Transverse colon (tissue), 3 donors: ENCODE measurements at regions not wholly inside any gene's neighbourhood (a gene's known extent, or its start where the extent isn't known, plus 50 kb on each side); places are given as distances from the start of the nearest gene placed in this dataset.

Source experiments
- EP300 ChIP-seq: sonication (generic); formaldehyde crosslinking; IDR thresholded peaks from one replicate; pipeline ENCODE4 v1.6.1; 2017; ENCODE audit warnings: antibody characterized with exemption, low read depth
- POLR2A ChIP-seq: fragments of 450-650 bp; IDR thresholded peaks from one replicate; pipeline ENCODE4 v1.6.1; 2016; ENCODE audit warnings: antibody characterized with exemption, mild to moderate bottlenecking, moderate library complexity
- TF ChIP-seq, protein P1 (sequence below), 5 experiments: fragments of 200-600 bp in 3 of 5; fragments of 450-650 bp in 2 of 5; sonication (generic) in 3 of 5; IDR thresholded peaks; 1 replicate in 2 of 5; 2 replicates in 3 of 5; pipeline ENCODE4 v1.5.1; 2016 to 2017; ENCODE audit warnings: antibody characterized with exemption in 5 of 5, inconsistent platforms in 3 of 5, mild to moderate bottlenecking in 2 of 5, moderate library complexity in 1 of 5

DNA sequence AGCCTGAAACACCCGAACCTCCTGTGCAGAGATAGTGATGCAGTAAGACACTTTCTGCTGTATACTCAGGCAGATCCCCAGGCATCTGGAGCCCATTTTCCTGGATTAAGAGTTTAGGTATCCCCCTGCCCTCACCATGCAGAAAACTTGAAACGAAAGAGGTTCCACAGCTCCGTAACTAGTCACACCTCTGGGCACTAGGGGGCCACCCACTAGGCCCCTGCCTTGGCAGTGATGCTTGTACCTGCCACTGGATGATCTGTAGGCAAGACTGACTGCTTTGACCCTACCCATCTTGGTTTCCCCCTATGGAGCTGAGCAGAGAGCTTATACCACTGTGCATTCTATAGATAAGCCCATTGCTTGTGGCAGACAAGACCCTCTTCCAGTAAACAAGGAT lies 940.6 kb downstream of the PCDH19 start:
- TF ChIP-seq, protein P1, sequence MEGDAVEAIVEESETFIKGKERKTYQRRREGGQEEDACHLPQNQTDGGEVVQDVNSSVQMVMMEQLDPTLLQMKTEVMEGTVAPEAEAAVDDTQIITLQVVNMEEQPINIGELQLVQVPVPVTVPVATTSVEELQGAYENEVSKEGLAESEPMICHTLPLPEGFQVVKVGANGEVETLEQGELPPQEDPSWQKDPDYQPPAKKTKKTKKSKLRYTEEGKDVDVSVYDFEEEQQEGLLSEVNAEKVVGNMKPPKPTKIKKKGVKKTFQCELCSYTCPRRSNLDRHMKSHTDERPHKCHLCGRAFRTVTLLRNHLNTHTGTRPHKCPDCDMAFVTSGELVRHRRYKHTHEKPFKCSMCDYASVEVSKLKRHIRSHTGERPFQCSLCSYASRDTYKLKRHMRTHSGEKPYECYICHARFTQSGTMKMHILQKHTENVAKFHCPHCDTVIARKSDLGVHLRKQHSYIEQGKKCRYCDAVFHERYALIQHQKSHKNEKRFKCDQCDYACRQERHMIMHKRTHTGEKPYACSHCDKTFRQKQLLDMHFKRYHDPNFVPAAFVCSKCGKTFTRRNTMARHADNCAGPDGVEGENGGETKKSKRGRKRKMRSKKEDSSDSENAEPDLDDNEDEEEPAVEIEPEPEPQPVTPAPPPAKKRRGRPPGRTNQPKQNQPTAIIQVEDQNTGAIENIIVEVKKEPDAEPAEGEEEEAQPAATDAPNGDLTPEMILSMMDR (IDR thresholded peaks at IDR 0.05), result no peak
- TF ChIP-seq EP300 (no peak), POLR2A (no peak)
